IPS-20b (cell line): ENCODE measurements at regions not wholly inside any gene's neighbourhood (a gene's known extent, or its start where the extent isn't known, plus 50 kb on each side); places are given as distances from the start of the nearest gene placed in this dataset.

Experiments
- H3K27ac ChIP-seq: one replicate; pipeline ENCODE4 v1.5.1; 2013; ENCODE audit warnings: low read length
- H3K27me3 ChIP-seq: 2 replicates; pipeline ENCODE4 v1.6.1; 2013; ENCODE audit warnings: mild to moderate bottlenecking, low read length, inconsistent platforms; ENCODE audit not compliant: insufficient read depth
- H3K36me3 ChIP-seq: 2 replicates; pipeline ENCODE4 v1.6.1; 2013; ENCODE audit warnings: low read depth, mild to moderate bottlenecking, inconsistent platforms, low read length, moderate library complexity; ENCODE audit not compliant: insufficient read depth
- H3K4me1 ChIP-seq: 2 replicates; pipeline ENCODE4 v1.6.1; 2013; ENCODE audit warnings: mild to moderate bottlenecking, control low read depth, inconsistent platforms, low read length, moderate library complexity; ENCODE audit not compliant: insufficient read depth
- H3K4me3 ChIP-seq: 2 replicates; pipeline ENCODE4 v1.5.1; 2013; ENCODE audit warnings: mild to moderate bottlenecking, low read length, inconsistent platforms
- H3K9ac ChIP-seq: 2 replicates; pipeline ENCODE4 v1.6.1; 2013; ENCODE audit warnings: low read depth, mild to moderate bottlenecking, inconsistent platforms, low read length, moderate library complexity
- H3K9me3 ChIP-seq: 2 replicates; pipeline ENCODE4 v1.6.1; 2013; ENCODE audit warnings: mild to moderate bottlenecking, low read depth, low read length, inconsistent platforms; ENCODE audit not compliant: insufficient read depth

DNA sequence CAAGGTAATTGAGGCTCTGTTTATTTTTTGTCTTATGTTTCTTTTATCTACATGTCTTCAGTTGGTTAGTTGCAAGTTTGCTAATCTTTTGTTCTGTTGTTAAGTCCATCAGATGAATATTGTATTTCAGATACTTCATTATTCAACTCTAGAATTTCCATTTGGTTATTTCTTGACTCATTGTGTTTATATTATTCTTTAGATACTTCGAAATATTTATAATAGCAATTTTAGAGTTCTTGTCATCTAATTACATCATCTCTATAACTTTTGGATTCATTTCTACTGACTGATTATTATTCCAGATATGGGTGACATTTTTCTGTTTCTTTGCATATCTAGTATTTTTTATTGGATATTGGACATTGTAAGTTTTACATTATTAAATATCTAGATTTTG is 405.6 kb downstream of the PLPP3 start:
- H3K9me3 ChIP-seq: no peaks in the 10 kb centered on the region; the same call in 1 of the 2 replicates
- H3K27ac ChIP-seq: no peak overlapping the region
- H3K9ac ChIP-seq: no peak overlapping the region
- H3K27me3 ChIP-seq: no peaks in the 10 kb centered on the region
- H3K4me1 ChIP-seq: no peaks in the 10 kb centered on the region
- H3K4me3 ChIP-seq: no peak overlapping the region
- no peaks in the 10 kb centered on the region for H3K36me3 ChIP-seq

DNA sequence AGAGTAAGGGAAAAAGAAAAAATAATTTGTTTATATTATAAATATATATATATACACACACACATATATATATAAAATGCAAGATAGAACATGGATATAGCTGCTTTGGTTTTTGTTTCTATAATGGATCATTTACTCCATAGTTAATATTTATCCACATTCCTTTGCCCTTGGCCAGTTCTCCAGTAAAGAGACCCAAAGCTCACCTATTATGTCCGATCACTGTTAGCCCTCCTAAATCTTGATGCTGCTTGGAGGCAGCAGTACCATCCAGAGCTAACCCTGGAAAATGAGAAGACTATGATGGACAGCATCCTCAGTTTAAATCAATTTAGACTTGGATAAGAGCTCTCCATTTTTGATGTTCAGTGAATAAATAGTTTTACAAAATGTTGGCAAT is 407.7 kb downstream of the PLPP3 start:
- Histone ChIP-seq H3K27me3 (no peaks in the 10 kb centered on the region), H3K4me3 (no peak overlapping the region), H3K9me3 (no peaks in the 10 kb centered on the region; the same call in 1 of the 2 replicates), H3K9ac (no peak overlapping the region), H3K27ac (no peak overlapping the region), H3K4me1 (0 out of 2 replicates have a peak, but pooled peaks cover 4% of the 10 kb centered on the region), H3K36me3 (no peaks in the 10 kb centered on the region)

- H3K9me3 ChIP-seq: no peaks in the 10 kb centered on the region; the same call in 1 of the 2 replicates
- H3K4me3 ChIP-seq: no peak overlapping the region
- no peak overlapping the region for H3K27ac ChIP-seq
- no peaks in the 10 kb centered on the region for H3K36me3 ChIP-seq
- H3K4me1 ChIP-seq: 0 out of 2 replicates have a peak, but pooled peaks cover 4% of the 10 kb centered on the region
- H3K9ac ChIP-seq: no peak overlapping the region
- H3K27me3 ChIP-seq: no peaks in the 10 kb centered on the region
Measured at GRCh38 chr1:56170784-56171320, 408.5 kb downstream of the PLPP3 start.

DNA sequence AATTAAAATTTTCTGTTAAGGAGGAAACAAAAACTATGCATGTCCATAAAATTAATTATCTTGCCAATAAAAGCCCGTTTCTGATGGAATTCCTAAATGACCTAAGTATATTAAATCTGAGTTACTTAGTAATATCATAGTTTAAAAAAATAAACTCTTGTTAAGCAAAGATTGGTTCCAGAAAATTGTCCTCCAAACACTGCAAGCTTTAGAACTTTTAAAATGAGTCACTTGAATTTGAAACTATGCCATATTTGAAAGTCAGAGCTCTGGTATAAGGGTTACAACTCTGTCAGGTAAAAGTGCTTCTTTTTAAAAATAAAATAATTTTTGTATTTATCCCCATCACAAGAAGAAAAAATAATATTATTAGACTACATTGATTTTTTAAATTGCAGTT is 409.5 kb downstream of the PLPP3 start:
- Histone ChIP-seq H3K4me1 (0 out of 2 replicates have a peak, but pooled peaks cover 4% of the 10 kb centered on the region), H3K36me3 (no peaks in the 10 kb centered on the region), H3K9me3 (no peaks in the 10 kb centered on the region; the same call in 1 of the 2 replicates), H3K27ac (no peak overlapping the region), H3K9ac (no peak overlapping the region), H3K27me3 (no peaks in the 10 kb centered on the region), H3K4me3 (no peak overlapping the region)

DNA sequence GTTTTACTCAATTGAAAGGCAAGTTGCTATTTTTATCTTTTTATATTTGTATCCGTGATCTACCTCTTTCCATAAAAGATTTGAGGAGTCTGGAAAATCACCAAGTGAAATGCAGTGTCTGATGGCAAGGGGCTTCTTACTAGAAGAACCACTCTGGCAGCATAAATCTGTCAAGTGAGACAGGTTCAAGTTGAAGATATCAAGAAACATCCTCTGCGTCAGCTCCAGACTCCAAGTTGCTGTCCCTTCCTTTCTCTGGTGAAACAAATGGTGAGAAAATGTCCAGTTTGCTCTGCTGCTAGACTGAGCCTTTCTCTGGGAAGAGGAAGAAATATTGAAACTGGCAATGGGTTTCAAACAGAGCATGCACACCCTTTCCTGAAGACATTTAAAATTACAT is 411.2 kb downstream of the PLPP3 start:
- H3K9ac ChIP-seq: no peak overlapping the region
- no peaks in the 10 kb centered on the region for H3K36me3 ChIP-seq
- H3K27ac ChIP-seq: no peak overlapping the region
- H3K4me1 ChIP-seq: 0 out of 2 replicates have a peak, but pooled peaks cover 4% of the 10 kb centered on the region
- H3K9me3 ChIP-seq: no peaks in the 10 kb centered on the region; the same call in 1 of the 2 replicates
- no peaks in the 10 kb centered on the region for H3K27me3 ChIP-seq
- no peak overlapping the region for H3K4me3 ChIP-seq

GRCh38 chr1:56167596-56167995 is 411.8 kb downstream of the PLPP3 start:
- H3K27ac ChIP-seq: no peak overlapping the region

GRCh38 chr1:56160773-56161315 is 418.5 kb downstream of the PLPP3 start:
- Histone ChIP-seq H3K4me3 (no peak overlapping the region), H3K27ac (no peak overlapping the region), H3K36me3 (no peaks in the 10 kb centered on the region), H3K27me3 (no peaks in the 10 kb centered on the region), H3K9ac (no peak overlapping the region), H3K4me1 (no peaks in the 10 kb centered on the region), H3K9me3 (no peaks in the 10 kb centered on the region)

More at GRCh38 chr1:56167596-56167995, 411.8 kb downstream of the PLPP3 start:
- Histone ChIP-seq H3K27me3 (no peaks in the 10 kb centered on the region), H3K4me1 (0 out of 2 replicates have a peak, but pooled peaks cover 4% of the 10 kb centered on the region), H3K9ac (no peak overlapping the region), H3K4me3 (no peak overlapping the region), H3K9me3 (no peaks in the 10 kb centered on the region; the same call in 1 of the 2 replicates), H3K36me3 (no peaks in the 10 kb centered on the region)

DNA sequence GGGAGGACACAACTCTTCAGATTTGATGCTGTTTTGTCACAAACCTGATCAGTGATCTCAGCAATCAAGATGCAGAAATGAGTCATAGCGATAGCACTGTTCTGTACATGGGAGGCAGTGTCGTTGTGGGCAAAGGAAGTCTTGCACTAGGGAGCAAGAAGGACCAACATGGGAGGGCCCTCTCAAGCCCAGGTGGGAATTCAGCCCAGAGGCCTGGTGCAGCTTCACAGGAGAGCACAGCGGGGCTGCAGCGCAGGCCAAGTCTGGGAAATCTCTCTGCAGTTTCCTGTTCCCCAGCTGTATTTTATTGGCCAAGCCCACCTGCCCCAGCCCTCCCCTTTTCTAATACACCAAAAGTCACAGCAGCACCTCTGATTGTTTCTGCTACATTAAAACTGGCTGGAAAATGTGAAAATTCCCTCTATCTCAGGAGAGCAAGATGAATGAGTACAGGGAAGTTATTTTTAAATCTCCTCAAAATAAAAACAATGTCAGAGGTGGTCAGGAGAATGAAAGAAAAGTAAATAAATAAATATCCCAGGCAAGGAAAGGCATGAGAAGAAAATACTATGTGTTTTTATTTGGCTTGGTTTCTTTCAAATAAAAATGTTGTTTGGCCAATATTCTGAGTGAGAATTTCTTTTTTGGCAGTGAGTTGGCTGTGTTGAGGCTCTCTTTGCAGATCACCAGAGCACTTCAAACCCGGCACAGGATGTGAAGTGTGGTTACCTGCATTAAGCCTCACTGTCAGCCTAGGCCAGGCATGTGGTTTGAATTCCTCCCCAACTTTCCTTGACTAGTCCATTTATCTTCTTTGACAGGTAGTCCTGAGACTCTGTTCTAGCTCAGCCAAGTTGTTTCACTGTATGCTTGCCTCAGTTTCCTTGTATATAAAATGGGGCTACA is 422.1 kb downstream of the PLPP3 start:
- Histone ChIP-seq H3K9ac (no peak overlapping the region), H3K27ac (no peak overlapping the region)

GRCh38 chr1:56153276-56153675 is 426.1 kb downstream of the PLPP3 start:
- H3K36me3 ChIP-seq: no peaks in the 10 kb centered on the region
- H3K27ac ChIP-seq: no peak overlapping the region
- H3K4me1 ChIP-seq: no peaks in the 10 kb centered on the region
- no peaks in the 10 kb centered on the region for H3K9me3 ChIP-seq
- no peaks in the 10 kb centered on the region for H3K27me3 ChIP-seq
- H3K4me3 ChIP-seq: no peak overlapping the region
- no peak overlapping the region for H3K9ac ChIP-seq

More for the DNA sequence above, 422.1 kb downstream of the PLPP3 start:
- Histone ChIP-seq H3K36me3 (no peaks in the 10 kb centered on the region), H3K27me3 (no peaks in the 10 kb centered on the region), H3K4me3 (no peak overlapping the region), H3K4me1 (no peaks in the 10 kb centered on the region), H3K9me3 (no peaks in the 10 kb centered on the region)

DNA sequence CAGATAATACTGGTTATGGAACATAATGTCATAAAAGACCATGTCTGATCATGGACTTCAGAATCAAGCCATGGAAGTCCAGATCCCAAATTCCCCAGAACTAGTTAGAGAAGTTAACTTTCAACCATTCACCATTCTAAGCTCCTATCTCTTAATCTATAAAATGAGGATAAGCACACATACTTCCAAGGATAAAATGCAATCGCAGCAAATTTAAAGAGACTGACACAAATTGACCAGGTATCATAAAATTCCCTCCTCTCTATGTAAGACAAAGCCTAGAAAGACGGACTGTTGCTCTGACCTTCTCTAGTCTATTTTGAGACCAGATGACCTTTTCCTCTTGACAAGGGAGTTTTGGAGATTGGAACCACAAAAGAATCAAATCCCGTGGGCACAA is 426.7 kb downstream of the PLPP3 start:
- Histone ChIP-seq H3K9ac (no peak overlapping the region), H3K4me1 (no peaks in the 10 kb centered on the region), H3K4me3 (no peak overlapping the region), H3K36me3 (no peaks in the 10 kb centered on the region), H3K27ac (no peak overlapping the region), H3K9me3 (no peaks in the 10 kb centered on the region), H3K27me3 (no peaks in the 10 kb centered on the region)

DNA sequence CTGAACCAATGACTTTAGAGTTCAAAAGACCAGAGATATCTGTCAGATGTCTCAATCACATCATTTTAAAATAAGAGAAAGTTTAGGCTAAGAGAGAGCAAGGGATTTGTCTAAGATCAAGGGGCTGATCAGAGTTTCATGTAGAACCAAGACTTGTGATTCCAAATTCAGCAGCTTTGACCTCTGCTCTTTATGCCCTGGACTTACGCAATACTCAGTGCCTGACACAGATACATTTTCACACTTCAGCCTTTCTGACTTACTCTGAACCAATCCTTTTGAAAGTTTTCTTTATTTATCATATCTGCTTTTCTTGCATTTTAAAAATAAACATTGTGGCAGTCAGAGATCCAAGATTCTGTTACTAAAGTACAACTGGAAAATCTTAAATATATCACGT is 428.0 kb downstream of the PLPP3 start:
- Histone ChIP-seq H3K9me3 (no peaks in the 10 kb centered on the region), H3K9ac (no peak overlapping the region), H3K36me3 (no peaks in the 10 kb centered on the region), H3K4me3 (no peak overlapping the region), H3K27me3 (no peaks in the 10 kb centered on the region), H3K27ac (no peak overlapping the region), H3K4me1 (no peaks in the 10 kb centered on the region)
